NCI-H2029 (cell line): ENCODE measurements at regions not wholly inside any gene's neighbourhood (a gene's known extent, or its start where the extent isn't known, plus 50 kb on each side); places are given as distances from the start of the nearest gene placed in this dataset.
"Not testable (repeated sequence)": the region's sequence is repeated elsewhere in the genome, so short reads cannot be mapped to it uniquely, and the experiment has no call there.

Experiments used
- DNase-seq: peaks from one replicate; lab custom pipeline; 2025; lab: John Stamatoyannopoulos, UW

DNA sequence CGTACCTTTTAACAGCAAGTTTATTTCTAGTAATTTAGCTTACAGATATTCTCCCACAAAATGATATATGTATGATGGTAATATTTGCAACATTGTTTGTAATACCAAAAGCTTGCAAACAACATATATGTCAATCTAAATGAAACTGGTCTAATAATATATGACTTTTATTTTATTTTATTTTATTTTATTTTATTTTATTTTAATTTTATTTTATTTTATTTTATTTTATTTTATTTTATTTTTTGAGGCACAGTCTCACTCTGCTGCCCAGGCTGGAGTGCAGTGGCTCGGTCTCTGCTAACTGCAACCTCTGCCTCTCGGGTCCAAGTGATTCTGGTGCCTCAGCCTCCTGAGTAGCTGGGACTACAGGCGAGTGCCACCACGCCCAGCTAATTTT, 94.6 kb upstream of the ABCA1 start:
- DNase-seq = not testable (repeated sequence)

DNA sequence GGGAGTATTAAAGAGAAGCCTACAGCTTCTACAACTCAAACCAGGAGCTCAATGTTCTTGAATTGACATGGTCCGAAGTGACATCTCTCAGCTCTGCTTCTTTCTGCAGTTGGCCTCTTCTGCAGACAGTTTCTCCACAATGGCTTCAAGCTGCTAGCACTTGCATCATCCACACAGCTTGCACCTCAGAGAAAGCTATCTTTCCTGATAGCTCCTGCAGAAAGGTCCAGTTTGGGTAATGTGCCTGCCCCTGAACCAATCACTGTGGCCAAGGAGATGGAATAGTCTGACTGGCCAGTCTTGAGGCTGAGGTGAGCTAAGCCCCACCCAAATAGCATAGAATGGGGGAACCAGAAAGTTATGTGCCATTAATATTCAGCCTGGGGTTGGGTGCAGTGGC, 95.8 kb upstream of the ABCA1 start:
- DNase-seq = no peak

DNA sequence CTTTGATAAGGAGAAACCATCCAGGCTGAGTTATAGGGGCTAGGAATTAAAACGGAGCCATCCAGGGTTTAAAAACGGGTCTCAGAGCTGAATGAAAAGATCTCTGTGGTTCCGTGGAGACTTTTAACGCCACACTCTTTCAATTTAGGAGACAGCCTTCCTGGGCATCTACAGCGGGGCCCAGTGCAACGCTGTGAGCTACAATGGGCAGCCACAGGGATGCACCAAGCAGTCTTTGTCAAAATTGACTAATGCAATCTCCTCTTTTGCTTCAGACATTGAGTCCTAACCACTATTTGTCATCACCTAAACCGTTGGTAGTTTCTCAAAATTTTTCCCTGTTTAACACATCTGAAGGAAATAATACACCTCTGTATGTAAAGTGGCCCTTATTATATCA, 96.6 kb upstream of the ABCA1 start:
- no peak for DNase-seq

DNA sequence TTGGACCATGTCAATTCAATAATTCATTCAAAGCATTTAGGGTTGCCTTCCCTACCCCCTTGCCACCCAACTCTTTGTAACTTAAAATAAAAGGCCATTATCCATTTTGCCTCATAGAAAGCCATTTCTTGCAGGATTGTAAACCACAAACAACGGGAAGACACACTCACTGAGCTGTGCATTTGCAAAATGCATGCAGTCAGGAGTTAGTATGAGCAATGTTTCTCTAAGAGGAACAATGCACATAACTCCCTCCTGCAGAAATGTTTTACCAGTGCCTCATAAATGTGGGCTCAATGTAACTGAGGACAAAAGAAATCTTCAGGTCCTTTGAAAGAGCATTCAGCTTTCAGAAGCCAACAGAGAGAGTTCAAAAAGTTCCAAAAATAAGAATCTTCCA, 98.5 kb upstream of the ABCA1 start:
- no peak for DNase-seq

DNA sequence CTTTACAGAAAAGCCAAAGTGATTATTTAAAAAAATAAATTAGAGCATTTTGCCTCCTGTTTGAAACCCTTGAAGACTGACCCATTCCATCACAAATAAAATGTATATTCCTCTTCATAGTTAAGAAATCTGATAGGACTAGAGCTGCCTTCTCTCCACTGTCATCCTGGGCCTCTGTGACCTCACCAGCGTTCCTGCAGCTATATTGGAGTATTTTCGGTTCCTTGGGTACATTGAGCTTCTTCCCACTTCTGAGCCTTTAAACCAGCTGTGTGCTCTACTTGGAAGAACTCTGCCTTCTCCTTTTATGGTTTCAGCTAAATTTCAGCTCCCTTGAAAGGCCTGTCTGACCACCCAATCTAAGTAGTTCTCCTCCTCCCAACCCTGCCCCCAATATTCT, 99.1 kb upstream of the ABCA1 start:
- no peak for DNase-seq

DNA sequence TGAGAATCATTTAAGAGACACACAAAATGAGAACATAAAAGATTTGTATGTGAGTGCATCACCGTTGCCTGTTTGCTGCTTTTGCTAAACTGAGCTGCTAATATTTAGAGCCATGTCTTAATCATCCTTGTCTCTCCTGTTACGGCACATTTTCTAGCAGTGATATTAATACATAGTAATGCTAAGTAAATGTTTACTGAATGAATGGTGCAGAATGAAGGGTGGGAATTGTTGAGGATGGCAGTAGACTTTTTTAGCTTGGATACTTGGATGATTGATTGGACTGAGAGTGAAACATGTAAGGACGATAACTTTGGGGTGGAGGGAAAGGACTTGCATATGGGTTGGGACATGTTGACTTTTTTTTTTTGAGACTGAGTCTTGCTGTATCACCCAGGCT, 102.3 kb upstream of the ABCA1 start:
- DNase-seq = no peak

DNA sequence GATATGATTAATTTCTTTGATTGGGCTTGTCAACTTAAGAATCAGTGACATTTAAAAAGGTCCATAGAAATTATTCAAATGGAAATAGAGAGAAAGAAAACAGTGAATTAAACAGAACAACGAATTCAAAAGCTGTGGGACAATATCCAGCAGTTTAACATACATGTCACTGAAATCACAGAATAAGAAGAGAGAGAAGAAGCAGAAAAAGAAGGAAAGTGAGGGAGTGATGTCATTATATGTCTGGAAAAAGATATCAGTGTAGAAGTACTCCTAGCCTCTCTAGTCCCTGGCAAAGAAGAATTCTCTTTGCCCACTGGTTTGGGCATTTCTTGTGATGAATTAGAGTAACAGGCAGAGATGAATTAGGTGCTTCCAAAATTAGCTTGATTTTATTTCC, 109.2 kb upstream of the ABCA1 start:
- no peak for DNase-seq

DNA sequence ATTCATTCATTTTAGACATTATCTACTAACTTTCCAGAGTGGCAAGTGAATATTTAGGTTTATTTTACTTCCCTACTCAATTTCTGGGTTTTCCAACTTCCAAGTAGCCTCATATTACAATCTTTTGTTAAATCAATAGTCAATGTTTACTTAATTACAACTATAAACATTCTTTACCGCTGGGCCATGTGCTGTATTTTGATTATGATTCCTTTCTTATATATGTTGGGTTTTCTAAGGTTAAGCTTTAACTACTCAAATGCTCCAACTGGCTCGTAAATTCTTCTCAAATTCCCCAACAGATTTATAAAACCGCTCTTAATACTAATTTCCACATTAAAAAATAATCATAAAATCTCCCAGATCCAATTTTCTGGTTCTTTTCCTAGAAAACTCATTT, 110.1 kb upstream of the ABCA1 start:
- no peak for DNase-seq

DNA sequence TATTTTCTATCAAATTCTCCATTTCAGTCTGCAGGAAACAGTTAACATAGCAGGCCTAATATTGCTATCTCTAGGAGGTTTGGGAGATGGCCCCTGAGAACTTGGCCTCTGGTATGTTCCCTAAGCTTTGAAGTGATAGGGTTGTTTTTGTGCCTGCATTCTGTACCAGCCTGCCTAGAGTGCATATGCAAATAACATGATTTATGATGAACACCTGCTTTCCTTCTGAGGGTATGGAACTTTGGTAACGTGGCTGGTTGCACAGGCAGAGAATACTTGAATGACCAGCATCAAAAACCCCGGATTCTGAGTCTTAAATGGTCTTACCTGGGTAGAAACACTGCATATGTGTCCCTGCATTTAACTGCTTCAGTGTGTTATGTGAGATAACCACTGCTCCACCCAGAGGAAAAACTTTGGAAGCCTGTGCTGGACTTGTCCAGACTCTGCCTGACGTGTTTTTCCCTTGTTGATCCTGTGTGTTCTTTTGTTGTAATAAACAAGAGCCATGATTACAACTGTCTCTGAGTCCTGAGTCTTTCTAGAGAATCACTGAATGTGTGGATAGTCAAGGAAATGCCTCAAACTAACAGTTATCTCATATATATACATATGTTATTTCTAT, 111.3 kb upstream of the ABCA1 start:
- no peak for DNase-seq

DNA sequence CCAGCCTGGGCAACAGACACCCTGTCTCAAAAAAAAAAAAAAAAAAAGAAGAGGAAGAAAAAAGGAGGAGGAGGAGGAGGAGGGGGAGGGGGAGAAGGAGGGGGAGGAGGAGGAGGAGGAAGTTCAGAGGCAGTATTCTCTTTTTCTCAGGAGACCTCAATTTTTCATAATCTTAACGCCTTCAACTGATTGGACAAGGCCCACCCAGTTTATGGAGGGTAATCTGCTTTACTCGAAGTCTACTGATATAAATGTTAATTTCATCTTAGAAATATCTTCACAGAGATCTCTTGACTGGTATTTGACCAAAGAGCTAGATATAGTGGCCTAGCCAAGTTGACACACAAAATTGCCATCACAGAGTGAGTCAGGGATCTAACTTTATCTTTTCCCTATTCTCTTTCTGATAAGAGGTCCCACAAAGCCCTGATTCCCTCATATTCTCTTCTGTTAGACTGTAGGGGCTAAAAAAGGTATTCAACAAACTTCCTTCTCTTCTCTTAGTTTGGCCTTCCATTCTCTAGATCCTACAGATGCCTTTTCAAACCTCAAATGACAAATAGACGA, 115.5 kb upstream of the ABCA1 start:
- DNase-seq = no peak

DNA sequence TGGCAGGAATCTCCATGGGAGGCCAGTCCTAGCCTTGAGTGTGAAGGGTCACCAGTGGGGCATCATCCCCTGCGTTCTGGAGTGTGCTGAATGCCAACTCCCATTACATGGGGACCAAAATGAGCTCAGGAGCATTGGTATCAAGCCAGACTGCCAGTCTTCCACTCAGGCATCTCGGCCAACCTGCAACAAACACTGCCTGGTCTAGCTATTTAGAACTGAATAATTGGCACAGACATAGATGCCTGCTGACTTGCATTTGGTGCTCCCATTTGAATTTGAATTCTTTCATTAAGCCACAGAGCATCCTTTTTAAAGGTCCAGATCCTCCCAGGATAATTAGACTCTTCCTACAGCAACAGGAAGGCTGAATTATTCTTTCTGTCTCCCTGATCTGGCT, 116.6 kb upstream of the ABCA1 start:
- DNase-seq = no peak

DNA sequence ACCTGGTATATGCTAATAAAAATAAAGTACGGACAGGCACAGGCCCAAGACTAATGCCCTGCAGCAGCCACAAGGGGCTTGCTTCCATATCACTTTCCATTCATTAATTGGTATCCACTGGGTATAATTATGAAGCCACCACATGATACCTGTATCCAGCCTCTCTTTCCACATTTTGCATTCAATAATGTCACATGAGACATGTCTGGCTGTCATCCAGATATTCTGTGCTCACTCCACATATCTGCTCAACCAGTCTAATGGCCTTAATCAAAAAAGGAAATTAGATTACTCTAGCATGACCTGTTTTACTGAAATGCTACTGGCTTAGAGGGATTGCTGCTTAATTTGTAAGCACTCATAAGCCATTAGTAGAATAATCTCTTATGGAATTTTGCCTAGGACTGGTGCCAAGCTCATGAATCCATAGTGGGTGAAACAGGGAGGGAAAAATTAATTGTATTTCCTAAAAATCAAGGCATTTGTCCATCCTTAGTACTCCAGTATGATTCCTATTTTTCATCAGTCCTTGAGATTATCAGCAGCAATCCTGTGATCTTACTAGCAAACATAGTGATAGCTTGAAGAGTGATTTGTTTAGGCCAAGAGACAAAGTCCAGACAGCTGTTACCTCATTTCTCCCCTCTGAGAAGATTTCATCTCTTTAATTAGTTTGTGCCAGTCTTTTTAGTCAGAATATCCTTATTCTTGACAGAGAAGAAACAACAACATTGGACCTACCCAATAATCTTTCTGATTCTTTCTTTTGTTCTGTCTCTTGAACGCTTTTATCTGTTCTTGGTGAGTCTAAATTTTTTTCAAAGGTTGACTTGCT, 119.2 kb upstream of the ABCA1 start:
- DNase-seq = peak; percentile 41

DNA sequence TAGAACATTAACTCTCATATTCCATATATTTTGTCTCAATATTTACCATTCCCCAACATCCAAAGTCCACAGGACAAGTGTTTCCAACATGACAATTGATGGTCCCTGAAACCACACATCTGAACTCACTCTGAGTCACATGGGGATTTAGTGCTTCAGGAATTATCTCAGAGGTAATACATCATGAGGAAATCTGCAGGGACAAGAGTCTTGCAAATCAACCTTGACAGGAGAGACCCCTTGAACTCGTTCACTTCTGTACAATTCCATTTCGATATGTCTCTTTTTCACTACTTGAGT, 119.7 kb upstream of the ABCA1 start:
- DNase-seq = no peak

DNA sequence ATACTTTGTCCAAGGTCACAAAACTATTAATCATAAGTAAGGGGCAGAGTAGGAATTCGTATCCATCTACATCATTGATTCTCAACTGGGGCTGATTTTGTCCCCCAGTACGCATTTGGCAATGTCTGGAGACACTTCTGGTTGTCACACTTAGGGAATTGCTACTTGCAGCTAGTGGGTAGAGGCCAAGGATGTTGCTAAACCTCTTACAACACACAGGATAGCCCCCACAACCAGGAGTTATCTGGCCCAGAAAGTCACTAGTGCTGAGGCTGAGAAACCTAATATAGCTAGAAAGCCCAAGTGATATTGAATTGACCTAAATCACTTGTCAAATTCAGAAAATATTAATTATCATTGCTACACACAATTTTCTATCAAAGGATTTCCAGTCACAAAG, 120.4 kb upstream of the ABCA1 start:
- no peak for DNase-seq

DNA sequence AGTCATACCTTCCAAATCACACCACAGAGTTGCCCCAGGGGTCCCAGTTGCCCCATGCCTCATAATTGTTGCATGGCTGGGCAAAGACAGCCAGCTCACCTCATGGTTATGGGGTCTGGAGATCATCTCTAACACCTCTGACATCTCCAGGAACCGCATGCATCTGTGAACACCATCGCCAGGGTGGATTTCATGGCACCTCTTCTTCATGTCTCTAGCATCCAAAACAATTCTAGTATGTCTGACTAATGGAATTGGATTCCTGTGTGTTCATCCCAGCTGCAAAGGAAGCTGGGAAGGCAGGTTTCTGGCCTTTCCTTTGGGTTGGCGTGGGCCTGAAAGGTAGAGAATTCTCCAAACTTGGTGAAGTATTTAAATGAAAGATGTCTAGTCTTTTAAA, 122.3 kb upstream of the ABCA1 start:
- DNase-seq = no peak

DNA sequence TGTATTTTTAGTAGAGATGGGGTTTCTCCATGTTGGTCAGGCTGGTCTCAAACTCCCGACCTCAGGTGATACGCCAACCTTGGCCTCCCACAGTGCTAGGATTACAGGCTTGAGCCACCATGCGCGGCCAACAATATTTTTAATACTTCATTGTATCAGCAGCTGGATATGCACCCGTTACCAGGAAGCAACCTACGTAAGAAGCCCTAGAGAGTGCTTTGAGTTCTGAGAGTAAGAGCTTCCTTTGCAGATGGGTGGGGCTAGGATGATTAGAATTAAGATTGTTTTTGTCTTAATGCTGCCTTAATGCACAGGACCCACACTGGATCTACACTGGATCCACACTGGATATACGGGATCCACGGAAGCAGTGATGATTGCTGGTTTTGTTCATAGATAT, 123.9 kb upstream of the ABCA1 start:
- DNase-seq = no peak

DNA sequence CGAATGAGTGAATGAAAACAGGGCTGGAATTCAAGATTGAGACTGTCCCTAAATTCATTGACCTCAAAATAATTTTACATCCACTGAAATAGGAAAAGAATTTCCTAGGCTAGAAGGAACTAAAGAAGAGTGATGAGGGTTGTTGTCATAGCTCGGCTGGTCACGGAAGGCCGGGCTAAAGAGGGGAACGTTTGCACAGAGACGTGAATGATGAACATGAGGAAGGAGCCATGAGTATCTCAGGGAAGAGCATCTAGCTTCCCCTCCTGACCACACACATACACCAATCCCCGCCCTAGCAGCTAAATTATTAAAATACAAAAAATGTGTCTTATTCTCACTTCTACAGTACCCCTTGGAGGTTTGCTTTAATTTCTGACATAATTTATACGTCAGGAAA, 124.4 kb upstream of the ABCA1 start:
- DNase-seq = no peak

DNA sequence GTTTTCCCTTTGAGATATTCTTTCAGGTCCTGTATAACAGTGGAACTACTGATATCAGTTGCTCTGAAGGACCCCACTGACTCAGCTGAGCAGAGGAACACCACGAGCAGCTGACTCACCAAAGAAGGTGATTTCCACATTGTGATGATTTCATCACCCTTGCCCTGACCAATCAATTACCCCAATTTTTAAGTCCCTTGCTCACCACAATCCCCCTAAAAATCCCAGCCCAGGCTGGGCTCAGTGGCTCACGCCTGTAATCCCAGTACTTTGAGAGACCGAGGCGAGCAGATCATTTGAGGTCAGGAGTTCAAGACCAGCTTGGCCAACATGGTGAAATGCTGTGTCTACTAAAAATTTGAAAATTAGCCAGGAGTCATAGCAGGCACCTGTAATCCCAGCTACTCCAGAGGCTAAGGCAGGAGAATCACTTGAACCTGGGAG, 125.3 kb upstream of the ABCA1 start:
- no peak for DNase-seq

DNA sequence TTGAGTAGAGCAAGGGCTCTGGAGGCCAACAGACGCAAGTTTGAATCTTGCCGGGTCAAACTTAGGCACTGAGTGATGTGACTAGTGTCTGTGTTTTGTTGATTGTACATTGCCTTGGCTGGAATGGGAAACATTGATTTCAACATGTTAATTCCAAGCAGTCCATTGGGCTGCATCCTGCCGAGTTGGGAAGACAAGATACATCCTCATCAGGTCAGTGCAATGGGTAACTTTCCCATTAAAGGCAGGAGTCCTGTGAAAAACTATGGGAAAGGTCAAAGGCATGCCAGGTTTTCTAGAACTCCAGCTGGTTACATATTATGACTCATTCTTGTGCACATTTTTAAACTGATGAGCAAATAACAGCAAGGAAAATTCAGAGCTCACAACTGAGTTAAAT, 126.5 kb upstream of the ABCA1 start:
- DNase-seq = no peak

DNA sequence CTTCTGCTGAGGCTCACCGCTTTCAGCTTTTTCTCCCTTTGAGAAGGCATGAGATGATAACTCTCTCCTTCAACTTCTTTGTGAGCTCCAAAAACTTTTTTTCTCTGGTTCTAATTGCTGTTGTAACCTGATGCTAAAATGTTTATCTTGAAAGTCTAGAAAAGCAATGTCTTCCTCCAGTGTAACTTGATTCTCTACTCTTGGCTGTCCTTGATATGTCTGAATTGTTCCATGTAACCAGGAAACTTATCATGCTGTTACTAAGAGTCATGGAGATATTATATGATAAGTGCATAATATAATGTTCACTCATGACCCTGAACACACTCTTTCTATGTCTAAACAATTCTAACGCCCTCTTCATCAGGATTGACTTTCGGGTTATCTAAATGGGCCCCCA, 128.0 kb upstream of the ABCA1 start:
- no peak for DNase-seq

DNA sequence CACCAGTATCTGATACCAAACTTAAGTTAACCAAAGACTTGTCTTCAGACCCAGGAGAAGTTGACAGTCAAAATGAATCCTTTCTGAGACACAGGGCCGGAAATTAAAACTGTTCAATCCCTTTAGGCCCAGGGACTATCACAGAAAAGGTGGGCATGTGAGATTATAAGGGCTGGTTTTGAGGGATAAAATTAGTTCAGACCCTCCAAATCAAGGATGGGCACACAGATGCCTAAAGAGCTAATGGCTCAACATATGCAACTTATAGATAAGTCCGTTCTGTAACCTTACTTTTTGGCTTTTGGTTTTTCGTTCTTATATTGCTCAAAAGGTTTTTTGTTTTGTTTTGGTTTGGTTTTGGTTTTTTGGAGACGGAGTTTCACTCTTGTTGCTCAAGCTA, 129.6 kb upstream of the ABCA1 start:
- DNase-seq = no peak

DNA sequence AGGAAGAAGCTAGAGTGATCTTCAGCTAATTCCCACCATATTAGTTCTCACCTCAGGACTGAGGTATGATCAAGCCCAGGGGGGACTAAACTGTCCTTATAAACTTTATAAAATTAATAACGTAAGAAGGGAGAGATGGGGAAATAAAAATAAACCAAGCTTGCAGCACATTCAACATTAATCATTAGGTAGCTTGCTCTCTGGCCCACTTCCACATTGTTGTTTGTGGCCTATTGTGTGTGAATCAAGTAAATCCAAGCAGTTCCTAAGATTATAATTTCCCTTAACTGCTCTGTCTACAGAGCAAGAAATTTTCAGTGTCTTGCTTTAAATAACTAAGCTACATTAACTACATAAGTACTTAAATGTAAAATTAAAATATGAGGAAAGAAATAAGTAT, 131.3 kb upstream of the ABCA1 start:
- no peak for DNase-seq

DNA sequence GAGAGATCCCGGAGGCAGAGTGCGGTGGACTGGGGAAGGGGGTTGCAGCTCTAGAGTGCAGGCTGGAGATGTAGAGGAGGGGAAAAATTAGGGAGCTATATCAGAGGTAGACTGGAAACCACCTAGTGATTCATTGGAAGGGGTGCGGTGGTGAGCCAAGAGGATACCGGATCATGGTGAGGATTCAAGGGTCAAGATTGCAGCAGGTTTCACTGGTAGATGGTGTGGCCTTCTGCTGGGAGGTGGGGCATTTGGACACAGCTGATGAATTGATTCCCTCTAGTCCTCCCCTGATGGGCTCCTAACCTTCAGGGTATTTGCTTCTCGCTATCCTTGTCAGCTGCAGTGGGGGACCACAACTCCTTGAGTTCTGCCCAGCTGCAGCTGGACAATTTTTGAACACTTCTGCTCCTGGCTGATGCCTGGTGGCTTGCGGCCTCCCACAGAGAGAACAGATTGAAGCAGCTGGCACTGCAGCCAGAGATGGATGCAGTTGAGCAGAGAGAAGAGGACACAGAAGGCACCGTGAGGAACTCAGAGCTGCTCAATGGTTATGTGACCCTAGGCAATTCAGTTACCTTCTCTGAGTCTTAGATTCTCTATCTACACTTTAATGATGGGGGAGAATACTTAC, 134.4 kb upstream of the ABCA1 start:
- no peak for DNase-seq
